ENCODE measurements at regions not wholly inside any gene's neighbourhood (a gene's known extent, or its start where the extent isn't known, plus 50 kb on each side); places are given as distances from the start of the nearest gene placed in this dataset.

- no peak for TF ChIP-seq POLR2AphosphoS5 (IDR thresholded peaks at IDR 0.05; ENCODE audit: borderline replicate concordance, low read depth, low read length)
- TF ChIP-seq FOXP2 (optimal IDR thresholded peaks at IDR 0.05; ENCODE audit: control extremely low read depth, extremely low read length, insufficient read depth), result no peak
Measured at GRCh38 chr16:79864032-79864780, 263.7 kb upstream of the MAF start.
